ENCODE measurements at regions not wholly inside any gene's neighbourhood (a gene's known extent, or its start where the extent isn't known, plus 50 kb on each side); places are given as distances from the start of the nearest gene placed in this dataset.

DNA sequence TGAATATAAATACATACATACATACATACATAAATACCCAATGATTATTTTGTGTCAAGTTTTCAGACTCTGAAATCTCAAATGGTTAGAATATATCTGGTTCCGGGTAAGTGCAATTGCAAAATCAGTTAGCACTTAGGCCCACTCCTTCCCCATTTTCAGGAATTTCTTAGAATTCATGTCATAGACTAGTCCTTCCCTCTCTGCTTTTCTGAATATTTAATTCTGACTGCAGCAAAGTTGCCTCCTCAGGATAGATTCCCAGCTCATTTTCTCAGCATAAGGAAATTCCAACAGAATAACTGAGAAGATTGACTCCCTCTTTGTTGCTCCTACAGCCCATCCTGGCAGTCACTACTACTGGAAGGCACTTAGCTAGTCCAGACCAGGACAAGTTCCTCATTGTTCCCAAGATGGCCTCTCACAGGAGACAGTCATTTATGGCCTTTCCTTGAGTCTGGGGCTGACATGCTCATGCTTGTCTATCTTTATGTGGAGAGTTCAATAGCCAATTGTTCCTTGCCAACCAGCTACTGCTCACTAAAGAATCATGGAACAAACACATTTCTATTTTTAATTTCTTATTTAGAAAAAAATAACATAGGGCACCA, 142.9 kb upstream of the ITGB1 start:
- peaks cover 3% of the 10 kb centered on the region for H3K4me1 ChIP-seq (ENCODE audit: control insufficient read depth, insufficient read depth, low read length)
- no peak overlapping the region for H3K4me3 Mint-ChIP-seq
- no peaks in the 10 kb centered on the region for H3K36me3 Mint-ChIP-seq (ENCODE audit: low read depth)
- TF ChIP-seq, protein P1, sequence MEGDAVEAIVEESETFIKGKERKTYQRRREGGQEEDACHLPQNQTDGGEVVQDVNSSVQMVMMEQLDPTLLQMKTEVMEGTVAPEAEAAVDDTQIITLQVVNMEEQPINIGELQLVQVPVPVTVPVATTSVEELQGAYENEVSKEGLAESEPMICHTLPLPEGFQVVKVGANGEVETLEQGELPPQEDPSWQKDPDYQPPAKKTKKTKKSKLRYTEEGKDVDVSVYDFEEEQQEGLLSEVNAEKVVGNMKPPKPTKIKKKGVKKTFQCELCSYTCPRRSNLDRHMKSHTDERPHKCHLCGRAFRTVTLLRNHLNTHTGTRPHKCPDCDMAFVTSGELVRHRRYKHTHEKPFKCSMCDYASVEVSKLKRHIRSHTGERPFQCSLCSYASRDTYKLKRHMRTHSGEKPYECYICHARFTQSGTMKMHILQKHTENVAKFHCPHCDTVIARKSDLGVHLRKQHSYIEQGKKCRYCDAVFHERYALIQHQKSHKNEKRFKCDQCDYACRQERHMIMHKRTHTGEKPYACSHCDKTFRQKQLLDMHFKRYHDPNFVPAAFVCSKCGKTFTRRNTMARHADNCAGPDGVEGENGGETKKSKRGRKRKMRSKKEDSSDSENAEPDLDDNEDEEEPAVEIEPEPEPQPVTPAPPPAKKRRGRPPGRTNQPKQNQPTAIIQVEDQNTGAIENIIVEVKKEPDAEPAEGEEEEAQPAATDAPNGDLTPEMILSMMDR (conservative IDR thresholded peaks at IDR 0.05): no peak
- no peaks in the 10 kb centered on the region for H3K36me3 ChIP-seq (ENCODE audit: control insufficient read depth, insufficient read depth, low read length)
- WGBS, 2 experiments (ENCODE audit: insufficient coverage in 1 of 2, insufficient read length in 1 of 2): 100% methylated on average over 1 of the region's 1 CpG
- H3K4me3 ChIP-seq (ENCODE audit: low read length): no peak overlapping the region
- H3K27me3 ChIP-seq (ENCODE audit: control insufficient read depth, insufficient read depth, low read length, poor library complexity, severe bottlenecking): no peaks in the 10 kb centered on the region
- no peak overlapping the region for H3K9ac ChIP-seq (ENCODE audit: extremely low read depth, low read length, poor library complexity, severe bottlenecking)
- H3K9me3 Mint-ChIP-seq: peaks cover 12% of the 10 kb centered on the region
- peaks cover 38% of the 10 kb centered on the region for H3K9me3 ChIP-seq (ENCODE audit: control insufficient read depth, low read length)
- H3K27me3 Mint-ChIP-seq (ENCODE audit: insufficient read depth): no peaks in the 10 kb centered on the region
- DNase-seq: no peak
- H3K4me1 Mint-ChIP-seq: no peaks in the 10 kb centered on the region
- no peak overlapping the region for H3K27ac ChIP-seq (ENCODE audit: low read depth, low read length)
- no peak overlapping the region for H3K27ac Mint-ChIP-seq

GRCh38 chr10:33099748-33100147, 141.7 kb upstream of the ITGB1 start:
- no peak overlapping the region for H3K4me3 Mint-ChIP-seq
- H3K4me3 ChIP-seq (ENCODE audit: low read length): no peak overlapping the region
- TF ChIP-seq, protein P1 (conservative IDR thresholded peaks at IDR 0.05): no peak
- no peak for DNase-seq
- no peak overlapping the region for H3K27ac ChIP-seq (ENCODE audit: low read depth, low read length)
- no peak overlapping the region for H3K27ac Mint-ChIP-seq
- H3K27me3 Mint-ChIP-seq (ENCODE audit: insufficient read depth): no peaks in the 10 kb centered on the region
- H3K4me1 ChIP-seq (ENCODE audit: control insufficient read depth, insufficient read depth, low read length): peaks cover 3% of the 10 kb centered on the region
- H3K9me3 ChIP-seq (ENCODE audit: control insufficient read depth, low read length): peaks cover 45% of the 10 kb centered on the region
- no peaks in the 10 kb centered on the region for H3K27me3 ChIP-seq (ENCODE audit: control insufficient read depth, insufficient read depth, low read length, poor library complexity, severe bottlenecking)
- H3K9me3 Mint-ChIP-seq: peaks cover 17% of the 10 kb centered on the region
- no peak overlapping the region for H3K9ac ChIP-seq (ENCODE audit: extremely low read depth, low read length, poor library complexity, severe bottlenecking)
- H3K36me3 ChIP-seq (ENCODE audit: control insufficient read depth, insufficient read depth, low read length): no peaks in the 10 kb centered on the region
- 75 to 85% methylated on average over 1 of the region's 1 CpG for WGBS, 2 experiments (ENCODE audit: insufficient coverage in 1 of 2, insufficient read length in 1 of 2)
- H3K36me3 Mint-ChIP-seq (ENCODE audit: low read depth): peaks cover under 1% of the 10 kb centered on the region
- no peaks in the 10 kb centered on the region for H3K4me1 Mint-ChIP-seq

DNA sequence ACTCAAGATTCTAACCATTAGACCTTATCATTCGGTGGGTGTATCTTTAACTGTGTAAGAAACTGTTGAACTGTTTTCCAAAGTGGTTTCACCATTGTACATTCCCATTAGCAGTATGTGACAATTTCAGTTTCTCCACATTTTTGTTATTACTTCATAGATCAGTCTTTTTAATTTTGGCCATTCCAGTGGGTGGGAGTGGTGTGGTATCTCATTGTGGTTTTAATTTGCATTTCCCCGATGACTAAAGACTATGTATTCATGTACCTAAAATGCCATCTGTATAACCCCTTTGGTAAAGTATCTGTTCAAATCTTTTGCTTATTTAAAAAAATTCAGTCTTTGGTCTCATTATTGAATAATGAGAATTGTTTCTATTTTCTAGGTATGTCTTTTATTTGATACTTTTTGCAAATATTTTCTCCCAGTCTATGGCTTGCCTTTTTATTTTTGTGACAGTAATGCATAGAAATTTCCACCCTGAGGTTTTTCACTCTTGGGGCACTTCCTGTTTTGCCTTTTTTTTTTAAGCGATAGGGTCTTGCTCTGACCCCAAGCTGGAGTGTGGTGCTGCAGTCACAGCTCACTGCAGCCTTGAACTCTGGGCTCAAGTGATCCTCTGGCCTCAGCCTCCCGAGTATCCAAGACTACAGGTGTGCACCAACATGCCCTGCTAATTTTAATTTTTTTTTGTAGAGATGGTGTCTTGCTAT, 141.1 kb upstream of the ITGB1 start:
- no peaks in the 10 kb centered on the region for H3K4me1 Mint-ChIP-seq
- H3K9me3 ChIP-seq (ENCODE audit: control insufficient read depth, low read length): peaks cover 48% of the 10 kb centered on the region
- peaks cover 3% of the 10 kb centered on the region for H3K4me1 ChIP-seq (ENCODE audit: control insufficient read depth, insufficient read depth, low read length)
- H3K36me3 Mint-ChIP-seq (ENCODE audit: low read depth): peaks cover 3% of the 10 kb centered on the region
- no peaks in the 10 kb centered on the region for H3K27me3 Mint-ChIP-seq (ENCODE audit: insufficient read depth)
- DNase-seq: no peak
- no peak overlapping the region for H3K27ac Mint-ChIP-seq
- WGBS, 2 experiments (ENCODE audit: insufficient coverage in 1 of 2, insufficient read length in 1 of 2): 94 to 100% methylated on average over 1 to 3 of the region's 4 CpGs
- H3K4me3 Mint-ChIP-seq: no peak overlapping the region
- peaks cover 23% of the 10 kb centered on the region for H3K9me3 Mint-ChIP-seq
- no peaks in the 10 kb centered on the region for H3K27me3 ChIP-seq (ENCODE audit: control insufficient read depth, insufficient read depth, low read length, poor library complexity, severe bottlenecking)
- no peak overlapping the region for H3K27ac ChIP-seq (ENCODE audit: low read depth, low read length)
- no peaks in the 10 kb centered on the region for H3K36me3 ChIP-seq (ENCODE audit: control insufficient read depth, insufficient read depth, low read length)
- no peak overlapping the region for H3K9ac ChIP-seq (ENCODE audit: extremely low read depth, low read length, poor library complexity, severe bottlenecking)
- H3K4me3 ChIP-seq (ENCODE audit: low read length): no peak overlapping the region
- TF ChIP-seq, protein P1 (conservative IDR thresholded peaks at IDR 0.05): no peak

All from endodermal cell (in vitro differentiated cells).